GM18951 (cell line): ENCODE measurements at regions not wholly inside any gene's neighbourhood (a gene's known extent, or its start where the extent isn't known, plus 50 kb on each side); places are given as distances from the start of the nearest gene placed in this dataset.

Experiments
- POLR2A ChIP-seq: IDR thresholded peaks from 4 replicates; pipeline ENCODE4 v1.6.1; 2011; ENCODE audit warnings: mild to moderate bottlenecking; ENCODE audit not compliant: insufficient read length, insufficient read depth; ENCODE audit errors: extremely low read depth
- in situ Hi-C: fragments of 300-500 bp; cut with MboI; formaldehyde crosslinking; loops from one replicate; pipeline ENCODE4 v1.12.0; 2022; ENCODE audit warnings: low sequenced_read_pairs, mixed read lengths, inconsistent platforms; ENCODE audit not compliant: unreplicated experiment

GRCh38 chr3:111319598-111319997 is 222.4 kb upstream of the CD96 start:
- no peak for TF ChIP-seq POLR2A
- in situ Hi-C loops = no loop called here

DNA sequence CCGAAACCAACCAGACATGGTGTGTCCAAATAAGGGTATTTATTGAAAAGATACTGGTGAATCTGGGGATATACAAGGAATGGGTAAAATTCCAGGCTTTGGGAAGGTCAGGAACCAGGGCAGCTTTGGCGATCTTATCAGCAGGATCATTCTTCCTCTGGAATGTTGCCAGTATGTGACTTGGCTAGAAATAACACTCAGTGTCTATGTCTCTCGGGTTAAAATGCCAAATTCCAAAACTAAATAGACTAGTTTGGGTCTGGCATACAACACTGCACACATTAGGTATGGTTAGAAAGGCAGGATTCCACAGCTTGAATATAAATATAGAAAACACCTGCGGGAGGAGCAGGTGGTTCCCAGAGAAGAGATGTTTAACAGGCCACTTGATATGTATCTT is 220.2 kb upstream of the CD96 start:
- in situ Hi-C loops = no loop called here
- no peak for TF ChIP-seq POLR2A

- in situ Hi-C loops = no loop called here
- no peak for TF ChIP-seq POLR2A
These were observed 219.0 kb upstream of the CD96 start for GRCh38 chr3:111323019-111323418.

DNA sequence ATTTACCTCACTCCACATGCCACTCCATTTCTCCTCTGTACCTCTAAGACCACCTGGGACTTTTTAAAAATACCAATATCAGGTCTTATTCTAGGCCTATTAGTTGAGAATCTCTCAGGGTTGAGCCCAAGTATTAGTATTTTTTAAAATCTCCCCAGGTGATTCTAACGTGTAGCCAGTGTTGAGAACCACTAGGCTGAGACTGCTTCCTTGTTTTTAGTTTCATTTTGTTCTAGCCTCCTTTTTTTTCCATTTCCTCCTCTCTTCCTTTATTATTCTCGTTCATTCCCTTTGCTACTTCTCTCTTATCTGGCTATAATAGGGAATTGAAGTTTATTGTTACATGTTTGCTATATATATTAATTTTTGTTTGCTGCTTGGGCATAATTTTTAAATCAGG is 217.8 kb upstream of the CD96 start:
- in situ Hi-C loops = no loop called here
- no peak for TF ChIP-seq POLR2A

GRCh38 chr3:111324645-111325044 is 217.4 kb upstream of the CD96 start:
- in situ Hi-C loops = no loop called here
- no peak for TF ChIP-seq POLR2A

DNA sequence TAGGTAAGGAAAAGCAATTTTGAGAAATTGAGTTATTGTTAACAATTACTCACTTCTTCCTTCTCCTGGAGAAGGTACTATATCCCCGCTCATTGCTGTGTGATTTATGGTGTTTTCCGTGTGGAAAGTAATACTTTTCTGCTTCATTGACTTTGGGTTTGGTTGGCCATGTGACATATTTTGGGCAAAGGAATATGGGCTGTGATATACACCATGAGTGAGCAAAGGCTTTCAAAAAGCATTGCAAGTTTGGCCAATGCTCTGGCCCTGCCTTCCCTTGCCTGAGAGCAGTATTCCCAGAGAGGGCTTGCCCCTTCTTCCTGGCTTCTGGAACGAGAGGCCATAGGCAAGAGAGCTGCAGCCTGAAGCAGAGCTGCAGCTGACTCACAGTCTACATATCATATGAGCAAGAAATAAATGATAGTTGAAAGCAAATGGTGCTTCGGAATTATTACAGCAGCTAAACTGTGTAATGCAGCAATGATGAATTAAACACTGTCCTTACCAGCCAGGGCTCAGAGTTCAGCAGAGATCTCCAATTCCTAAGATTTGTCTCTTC is 216.8 kb upstream of the CD96 start:
- no peak for TF ChIP-seq POLR2A
- in situ Hi-C loops = no loop called here

DNA sequence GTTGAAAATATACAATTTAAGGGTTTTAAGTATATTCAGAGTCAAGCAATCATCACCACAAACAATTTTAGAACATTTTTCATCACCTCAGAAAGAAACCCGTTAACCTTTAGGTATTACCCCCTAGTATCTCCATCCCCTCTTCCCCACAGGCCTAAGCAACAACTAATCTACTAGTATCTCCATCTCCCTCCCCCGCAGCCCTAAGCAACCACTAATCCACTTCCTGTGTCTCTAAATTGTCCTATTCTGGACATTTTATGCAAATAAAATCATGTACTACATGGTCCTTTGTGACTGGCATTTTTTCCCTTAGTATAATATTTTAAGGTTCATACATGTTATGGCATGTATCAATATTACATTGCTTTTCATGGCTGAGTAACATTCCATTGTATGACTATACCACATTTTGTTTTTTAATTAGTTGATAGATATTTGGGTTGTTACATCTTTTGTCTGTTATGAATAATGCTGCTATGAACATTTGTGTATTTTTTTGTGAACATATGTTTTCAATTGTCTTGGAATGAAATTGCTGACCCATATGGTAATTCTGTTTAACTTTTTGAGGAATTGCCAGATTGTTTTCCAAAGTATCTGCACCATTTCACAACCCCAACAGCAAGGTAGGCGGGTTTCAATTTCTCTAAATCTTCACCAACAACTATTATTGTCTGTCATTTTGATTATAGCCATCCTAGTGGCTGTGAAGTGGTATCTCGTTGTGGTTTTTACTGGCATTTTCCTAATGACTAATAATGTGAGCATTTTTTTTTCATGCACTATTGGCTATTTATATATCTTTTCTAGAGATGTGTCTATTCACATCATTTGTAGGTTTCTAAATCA is 215.6 kb upstream of the CD96 start:
- TF ChIP-seq POLR2A = no peak
- in situ Hi-C loops = no loop called here

- in situ Hi-C loops = loop anchor here (10.0 kb wide), 1 partner anchor 203 kb away; no protein-coding TSS in a partner anchor
- no peak for TF ChIP-seq POLR2A
These were observed 210.7 kb upstream of the CD96 start for GRCh38 chr3:111331306-111331705.

GRCh38 chr3:111331912-111332311 is 210.1 kb upstream of the CD96 start:
- no peak for TF ChIP-seq POLR2A
- in situ Hi-C loops = loop anchor here (10.0 kb wide), 1 partner anchor 203 kb away; no protein-coding TSS in a partner anchor

- in situ Hi-C loops = loop anchor here (10.0 kb wide), 1 partner anchor 202 kb away; no protein-coding TSS in a partner anchor
These were observed 209.4 kb upstream of the CD96 start for GRCh38 chr3:111332488-111333080.

GRCh38 chr3:111333642-111334041 is 208.4 kb upstream of the CD96 start:
- in situ Hi-C loops = loop anchor here (10.0 kb wide), 1 partner anchor 201 kb away; no protein-coding TSS in a partner anchor
- no peak for TF ChIP-seq POLR2A

More at GRCh38 chr3:111332488-111333080, 209.4 kb upstream of the CD96 start:
- TF ChIP-seq POLR2A = no peak

DNA sequence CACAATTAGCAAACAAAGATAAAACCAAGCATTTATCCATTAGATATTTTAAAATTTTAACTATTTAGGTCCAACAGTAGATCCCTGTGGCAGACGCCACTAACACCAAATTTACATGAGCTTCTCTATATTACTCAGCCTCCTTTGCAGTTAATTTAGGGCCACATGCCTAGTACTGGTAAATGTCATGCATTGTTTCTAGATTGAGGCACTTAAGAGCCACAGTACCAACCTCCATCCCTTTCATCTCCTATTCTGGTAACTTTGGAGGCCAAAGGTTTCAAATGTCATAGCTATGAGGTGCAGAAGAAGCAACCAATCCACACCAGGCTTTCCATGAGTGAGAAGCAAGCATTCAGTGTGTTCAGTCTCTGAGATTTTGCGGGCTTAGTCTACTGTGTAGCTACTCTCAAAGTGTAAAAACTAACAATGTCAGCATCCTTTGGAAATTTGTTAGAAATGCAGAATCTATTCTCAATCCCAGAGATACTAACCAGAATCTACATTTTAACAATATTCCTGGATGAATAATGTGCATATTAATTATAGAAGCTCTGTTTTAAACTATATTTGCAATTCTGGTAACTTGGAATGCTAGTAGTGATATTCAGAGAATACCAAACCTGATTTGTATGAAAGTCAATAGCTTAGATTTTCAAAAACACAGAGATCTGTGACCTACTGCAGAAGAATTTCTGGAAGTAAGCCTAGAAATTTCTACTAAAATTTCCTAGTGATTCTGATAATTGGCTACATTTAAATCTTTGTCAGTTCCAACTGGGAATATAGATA is 206.3 kb upstream of the CD96 start:
- in situ Hi-C loops = loop anchor here (10.0 kb wide), 1 partner anchor 199 kb away; no protein-coding TSS in a partner anchor
- no peak for TF ChIP-seq POLR2A

GRCh38 chr3:111336511-111336910 is 205.5 kb upstream of the CD96 start:
- no peak for TF ChIP-seq POLR2A
- in situ Hi-C loops = loop anchor here (10.0 kb wide), 1 partner anchor 198 kb away; no protein-coding TSS in a partner anchor
